ENCODE measurements at regions not wholly inside any gene's neighbourhood (a gene's known extent, or its start where the extent isn't known, plus 50 kb on each side); places are given as distances from the start of the nearest gene placed in this dataset.

DNA sequence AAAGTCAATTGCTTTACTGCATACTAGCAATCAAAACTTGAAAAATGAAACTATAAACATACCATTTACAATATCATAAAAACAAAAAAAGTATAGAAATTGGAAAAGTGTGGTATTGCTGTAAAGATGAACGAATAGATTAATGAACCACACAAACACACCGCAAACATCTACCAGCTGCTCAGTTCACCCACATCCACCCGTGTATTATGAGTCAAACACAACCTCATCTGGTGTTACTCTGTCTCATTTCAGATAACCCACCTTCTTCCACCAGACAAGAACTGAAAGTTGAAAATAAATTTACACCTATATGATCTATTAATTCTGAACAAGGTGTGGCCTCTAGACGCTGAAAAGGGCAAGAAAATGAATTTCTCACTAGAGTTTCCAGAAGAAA is 53.3 kb downstream of the BLID start:
- DNase-seq (ENCODE audit: low read depth), result no peak

- DNase-seq (ENCODE audit: low read depth), result no peak
Measured at GRCh38 chr11:122059565-122059964, 56.5 kb downstream of the BLID start.

GRCh38 chr11:122050021-122050690 is 65.9 kb downstream of the BLID start:
- no peak for DNase-seq (ENCODE audit: low read depth)

- DNase-seq (ENCODE audit: low read depth), result no peak
Measured at GRCh38 chr11:122048401-122048800, 67.6 kb downstream of the BLID start.

DNA sequence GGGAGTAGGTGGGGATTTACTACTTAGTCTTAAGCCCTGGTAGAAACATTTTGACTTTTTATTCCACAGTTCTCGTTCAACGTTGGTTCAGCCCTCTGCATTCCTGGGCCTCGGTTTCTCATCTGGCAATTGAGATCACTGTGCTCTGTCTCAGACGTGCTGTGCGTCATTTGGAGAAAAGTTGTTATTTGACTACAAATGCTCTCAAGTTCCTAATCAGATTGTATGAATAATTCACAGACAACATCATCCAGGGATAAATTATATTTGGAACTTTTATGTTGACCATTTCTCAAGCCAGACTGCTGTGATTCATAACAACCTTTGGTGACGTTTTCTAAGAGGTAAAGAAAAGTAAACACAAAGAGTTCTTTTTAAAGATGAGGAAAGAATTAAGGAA is 69.2 kb downstream of the BLID start:
- DNase-seq (ENCODE audit: low read depth), result no peak

DNA sequence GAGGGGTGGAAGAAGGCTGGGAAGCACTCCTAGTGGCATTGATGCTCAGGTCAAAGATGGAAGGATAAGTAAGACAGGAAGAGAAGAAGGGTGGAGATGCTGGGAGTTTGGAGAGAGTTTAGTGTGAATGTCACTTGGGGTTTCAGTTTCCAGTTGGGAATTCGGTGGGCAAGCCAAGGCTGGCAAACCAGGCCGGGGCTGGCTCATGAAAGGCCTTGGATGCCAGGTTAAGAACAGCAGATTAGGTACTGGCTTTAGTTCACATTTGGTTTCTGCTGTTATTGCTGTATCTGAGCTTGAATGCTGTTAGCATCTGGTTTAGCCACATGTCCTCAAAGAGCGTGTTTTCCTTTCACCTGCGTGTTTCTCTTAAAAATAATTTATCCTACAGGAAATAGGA is 69.6 kb downstream of the BLID start:
- DNase-seq (ENCODE audit: low read depth), result no peak

DNA sequence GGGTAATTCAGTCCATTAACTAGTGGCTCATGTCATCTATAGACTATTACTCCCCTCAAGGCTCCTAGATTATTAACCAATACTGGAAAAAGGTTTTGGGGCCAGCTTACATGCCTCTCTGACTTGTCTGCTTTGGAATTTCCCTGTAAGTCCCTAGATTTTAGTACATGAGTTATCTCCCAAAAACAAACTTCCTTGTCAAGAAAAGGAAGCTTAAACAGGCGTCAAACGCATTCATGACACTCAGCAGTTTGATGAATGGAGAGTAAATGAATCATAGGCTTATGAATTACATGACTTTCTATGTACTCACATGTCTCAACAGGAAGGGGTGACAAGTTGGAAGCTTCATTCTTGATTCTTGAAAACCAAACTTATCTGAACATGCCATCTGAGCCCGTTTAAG is 70.8 kb downstream of the BLID start:
- peak; percentile 87 for DNase-seq (ENCODE audit: low read depth)

DNA sequence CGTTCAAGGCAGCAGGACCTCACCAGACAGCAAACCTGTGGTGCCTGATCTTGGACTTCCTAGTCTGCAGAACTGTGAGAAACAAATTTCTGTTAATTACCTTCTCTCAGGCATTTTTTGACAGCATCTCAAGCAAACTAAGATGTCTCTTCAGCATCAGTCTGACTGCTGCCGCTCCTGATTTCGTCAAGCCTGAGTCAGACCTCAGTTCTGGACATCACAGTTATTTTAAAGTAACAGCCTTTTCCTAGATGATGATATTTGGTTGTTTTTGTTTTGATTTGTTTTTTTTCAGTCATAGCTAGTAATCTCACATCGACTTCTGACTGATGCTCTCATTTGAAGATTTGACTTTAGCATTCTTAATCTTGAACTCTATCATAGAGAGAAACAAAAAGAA is 71.9 kb downstream of the BLID start:
- no peak for DNase-seq (ENCODE audit: low read depth)

GRCh38 chr11:122042981-122043380 is 73.0 kb downstream of the BLID start:
- no peak for DNase-seq (ENCODE audit: low read depth)

GRCh38 chr11:122040464-122040863 is 75.6 kb downstream of the BLID start:
- DNase-seq (ENCODE audit: low read depth), result no peak

- peak; percentile 51 for DNase-seq (ENCODE audit: low read depth)
Measured at GRCh38 chr11:122038543-122038942, 77.5 kb downstream of the BLID start.

DNA sequence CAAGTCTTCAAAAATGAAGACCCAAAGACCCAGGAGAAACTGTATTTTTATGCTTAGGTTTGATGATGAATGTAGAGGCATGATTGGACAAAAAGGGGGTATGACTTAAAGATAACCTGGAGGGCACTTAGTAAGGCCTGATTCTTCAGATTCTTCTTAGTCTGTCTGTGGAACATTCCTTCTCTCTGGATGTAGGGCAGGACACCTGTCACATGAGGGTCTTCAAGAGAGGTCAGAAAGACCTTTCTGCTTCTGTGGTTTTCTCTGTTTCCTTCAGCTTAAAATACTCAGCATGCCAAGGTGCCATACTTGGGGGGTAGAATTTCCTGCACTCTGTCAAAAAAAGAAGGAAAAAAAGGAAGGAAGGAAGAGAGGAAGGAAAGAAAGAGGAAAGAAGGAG is 78.1 kb downstream of the BLID start:
- DNase-seq (ENCODE audit: low read depth), result no peak

DNA sequence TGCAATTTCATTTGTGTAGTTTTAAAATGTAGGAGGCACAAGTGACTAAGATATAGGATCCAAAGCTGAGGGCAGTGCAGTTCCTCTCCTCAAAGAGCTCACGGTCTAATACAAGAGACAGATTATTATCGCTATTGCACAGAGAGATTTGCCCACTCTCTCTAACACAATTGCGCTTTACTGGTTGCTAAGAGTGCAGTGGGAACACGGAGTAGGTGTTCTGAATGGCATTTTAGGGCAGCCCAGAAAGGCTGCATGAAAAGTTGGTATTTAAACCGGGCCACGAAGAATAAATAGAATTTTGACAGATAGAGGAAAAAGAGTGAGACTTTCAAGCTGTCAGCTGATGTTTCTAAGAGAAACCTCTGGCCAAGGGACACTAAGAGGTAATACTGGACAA is 79.5 kb downstream of the BLID start:
- no peak for DNase-seq (ENCODE audit: low read depth)

DNA sequence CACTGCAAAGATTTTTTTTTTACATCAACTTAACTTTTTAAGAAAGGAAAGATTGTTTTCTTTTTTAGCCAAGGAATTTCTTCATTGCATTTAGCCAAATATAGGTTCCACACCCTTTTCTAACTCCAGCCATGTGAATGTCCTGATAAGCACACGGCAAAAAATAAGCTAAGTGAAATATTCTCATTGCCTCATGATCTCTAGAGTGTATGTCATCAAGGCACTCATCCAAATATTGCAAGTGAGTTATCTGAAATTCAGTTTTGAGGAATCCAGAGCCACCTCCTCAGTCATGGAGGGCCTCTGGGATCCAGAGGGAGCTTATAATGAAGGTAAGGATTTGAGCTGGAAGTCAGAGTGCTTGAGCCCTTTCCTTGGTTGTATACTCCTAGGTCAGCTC is 80.0 kb downstream of the BLID start:
- no peak for DNase-seq (ENCODE audit: low read depth)

DNA sequence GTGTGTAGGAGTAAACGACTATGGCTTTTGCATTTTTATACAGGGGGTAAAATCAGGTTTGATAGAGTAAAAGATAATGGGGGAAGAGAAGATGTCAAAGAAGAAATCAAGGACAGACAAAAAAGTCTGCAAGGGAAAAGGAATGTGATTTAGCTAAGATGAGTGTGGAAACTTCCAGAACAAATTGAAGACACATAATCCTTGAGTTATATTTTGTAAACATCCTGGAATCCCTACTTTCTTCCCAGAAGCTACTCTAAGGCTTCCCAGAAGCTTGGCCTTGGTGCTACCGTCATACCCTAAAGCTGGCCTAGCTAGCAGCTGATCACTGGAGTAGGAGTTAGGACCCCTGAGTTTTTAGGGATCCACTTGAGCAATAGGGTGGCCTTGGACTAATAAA is 82.4 kb downstream of the BLID start:
- DNase-seq (ENCODE audit: low read depth), result no peak

- no peak for DNase-seq (ENCODE audit: low read depth)
Measured at GRCh38 chr11:122033193-122033592, 82.8 kb downstream of the BLID start.

GRCh38 chr11:122032317-122032716 is 83.7 kb downstream of the BLID start:
- DNase-seq (ENCODE audit: low read depth), result no peak

DNA sequence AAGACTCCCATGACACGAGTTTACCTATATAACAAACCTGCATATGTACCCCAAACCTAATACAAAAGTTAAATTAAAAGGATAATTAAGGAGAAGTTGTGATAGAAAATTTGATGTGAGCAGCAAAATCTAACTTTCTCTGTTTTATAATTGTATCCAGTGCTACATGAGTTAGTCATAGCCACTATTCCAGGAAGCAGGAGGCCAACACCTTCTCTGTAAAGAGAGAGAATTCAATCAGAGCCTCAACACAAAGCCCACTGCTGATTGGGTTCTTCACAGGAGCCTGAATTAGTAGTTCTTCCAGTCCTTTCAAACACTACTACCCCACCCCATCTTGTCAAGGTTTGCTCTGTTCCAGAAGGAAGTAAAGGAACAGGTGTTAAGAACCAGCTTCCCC is 84.2 kb downstream of the BLID start:
- DNase-seq (ENCODE audit: low read depth), result no peak

- no peak for DNase-seq (ENCODE audit: low read depth)
Measured at GRCh38 chr11:122030286-122030685, 85.7 kb downstream of the BLID start.

DNA sequence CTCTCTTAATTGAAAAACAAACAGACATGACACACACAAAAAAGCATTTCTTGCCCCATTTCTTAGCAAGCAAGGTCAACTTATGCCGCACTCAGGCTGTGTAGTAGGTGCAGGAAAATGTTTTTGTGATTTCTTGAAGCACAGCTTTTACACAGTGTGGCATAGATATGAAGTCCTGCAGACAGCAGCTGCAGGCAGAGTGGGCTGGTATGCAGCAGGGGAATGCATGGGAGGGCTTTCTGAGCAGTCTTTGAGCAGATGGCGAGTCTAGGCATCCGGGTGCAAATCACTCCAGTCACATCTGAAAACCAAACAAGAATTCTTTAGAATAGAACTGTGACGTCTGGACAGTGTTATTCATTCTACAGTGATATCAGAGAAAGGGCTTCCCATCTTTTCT is 87.5 kb downstream of the BLID start:
- no peak for DNase-seq (ENCODE audit: low read depth)

GRCh38 chr11:122028036-122028435 is 88.0 kb downstream of the BLID start:
- DNase-seq (ENCODE audit: low read depth), result no peak

DNA sequence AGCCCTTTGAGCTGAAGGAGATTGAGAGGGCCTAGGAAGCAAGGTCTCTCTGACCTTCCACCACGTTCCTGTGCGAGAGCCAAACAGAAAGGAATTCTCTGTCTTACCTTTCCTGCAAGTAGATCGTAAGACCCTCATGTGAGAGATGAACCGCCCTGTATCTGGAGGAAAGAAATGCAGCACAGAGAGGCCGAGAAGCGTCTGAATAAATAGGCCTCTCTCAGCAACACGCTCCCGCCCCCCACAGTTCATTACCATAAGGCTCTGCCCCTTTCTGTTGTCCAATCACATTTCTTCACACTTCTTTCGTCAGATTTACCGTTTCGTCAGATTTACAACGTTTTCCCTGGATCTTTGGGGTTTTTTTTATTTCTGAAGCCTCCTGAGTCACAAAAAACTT is 90.3 kb downstream of the BLID start:
- DNase-seq (ENCODE audit: low read depth), result no peak

DNA sequence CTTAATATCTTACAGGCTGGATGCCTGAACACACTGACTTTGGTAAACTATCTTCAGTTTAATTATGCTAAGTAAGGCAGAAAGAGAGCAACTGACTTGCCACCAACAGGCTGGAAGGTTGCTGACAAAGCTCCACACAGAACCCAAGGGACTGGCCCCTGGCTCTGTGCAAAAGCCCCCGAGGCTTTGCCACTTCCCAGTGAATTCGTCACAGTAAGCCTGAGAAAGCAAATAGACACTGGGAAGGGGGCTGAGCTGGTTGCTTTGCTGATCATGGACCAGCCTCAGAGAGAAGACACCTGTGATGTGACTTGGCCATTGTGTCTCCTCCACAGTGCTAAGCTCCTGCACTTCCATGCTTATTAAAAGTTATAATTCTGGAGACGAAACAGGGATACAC is 91.7 kb downstream of the BLID start:
- DNase-seq (ENCODE audit: low read depth), result no peak

DNA sequence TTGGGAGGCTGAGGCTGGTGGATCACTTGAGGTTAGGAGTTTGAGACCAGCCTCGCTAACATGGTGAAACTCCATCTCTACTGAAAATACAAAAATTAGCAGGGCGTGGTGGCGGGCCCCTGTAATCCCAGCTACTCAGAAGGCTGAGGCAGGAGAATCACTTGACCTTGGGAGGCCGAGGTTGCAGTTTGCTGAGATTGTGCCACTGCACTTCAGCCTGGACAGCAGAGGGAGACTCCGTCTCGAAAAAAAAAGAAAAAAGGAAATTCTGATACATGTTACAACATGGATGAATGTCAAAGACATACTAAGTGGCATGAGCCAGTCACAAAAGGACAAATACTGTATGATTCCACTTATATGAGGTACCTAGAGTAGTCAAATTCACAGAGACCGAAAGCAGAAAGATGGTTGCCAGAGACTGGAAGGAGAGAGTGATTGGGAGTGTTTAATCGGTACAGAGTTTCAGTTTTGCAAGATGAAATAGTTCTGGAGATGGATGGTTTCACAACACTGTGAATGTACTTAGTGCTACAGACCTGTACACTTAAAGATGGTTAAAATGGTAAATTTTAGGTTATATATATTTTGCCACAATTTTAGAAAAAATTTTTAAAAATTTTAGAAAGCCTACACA is 92.3 kb downstream of the BLID start:
- DNase-seq (ENCODE audit: low read depth), result peak; percentile 13

Data from HT1080 (cell line).